ENCODE measurements at regions not wholly inside any gene's neighbourhood (a gene's known extent, or its start where the extent isn't known, plus 50 kb on each side); places are given as distances from the start of the nearest gene placed in this dataset.

DNA sequence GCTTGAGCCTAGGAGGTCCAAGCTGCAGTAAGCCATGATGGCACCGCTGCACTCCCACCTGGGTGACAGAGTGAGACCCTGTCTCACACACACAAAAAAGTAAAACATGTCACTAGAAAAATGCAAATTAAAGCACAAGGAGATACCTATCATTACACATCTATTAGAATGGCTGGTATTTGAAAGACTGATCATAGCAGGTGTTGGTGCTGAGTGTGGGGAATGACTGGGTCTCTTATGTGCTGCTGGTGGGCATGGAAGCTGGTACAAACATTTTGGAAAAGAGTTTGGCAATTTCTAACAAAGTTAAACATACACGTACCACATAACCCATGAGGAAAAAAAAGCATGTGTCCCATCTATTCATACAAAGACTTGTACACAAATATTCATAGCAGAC, 142.1 kb upstream of the ZBTB40 start:
- Histone ChIP-seq H3K27me3 (ENCODE audit: control insufficient read depth in 3 of 3, insufficient read depth in 3 of 3, low read length in 3 of 3) (peaks cover 3 to 13% (median 11%) of the 10 kb centered on the region in 3 donors), H3K9ac (ENCODE audit: low read depth in 1 of 3, low read length in 3 of 3) (no peak overlapping the region), H3K36me3 (ENCODE audit: control insufficient read depth in 3 of 3, insufficient read depth in 3 of 3, low read length in 3 of 3) (no peaks in the 10 kb centered on the region), H3K27ac (ENCODE audit: low read depth, low read length) (no peak overlapping the region), H3K4me1 (ENCODE audit: control insufficient read depth in 3 of 3, insufficient read depth in 3 of 3, low read length in 3 of 3) (no peaks in the 10 kb centered on the region), H3K4me3 (ENCODE audit: low read length in 3 of 3) (no peak overlapping the region), H3K9me3 (ENCODE audit: control insufficient read depth in 3 of 3, low read length in 3 of 3) (peaks cover 0 to 2% (median 0%) of the 10 kb centered on the region in 3 donors)

DNA sequence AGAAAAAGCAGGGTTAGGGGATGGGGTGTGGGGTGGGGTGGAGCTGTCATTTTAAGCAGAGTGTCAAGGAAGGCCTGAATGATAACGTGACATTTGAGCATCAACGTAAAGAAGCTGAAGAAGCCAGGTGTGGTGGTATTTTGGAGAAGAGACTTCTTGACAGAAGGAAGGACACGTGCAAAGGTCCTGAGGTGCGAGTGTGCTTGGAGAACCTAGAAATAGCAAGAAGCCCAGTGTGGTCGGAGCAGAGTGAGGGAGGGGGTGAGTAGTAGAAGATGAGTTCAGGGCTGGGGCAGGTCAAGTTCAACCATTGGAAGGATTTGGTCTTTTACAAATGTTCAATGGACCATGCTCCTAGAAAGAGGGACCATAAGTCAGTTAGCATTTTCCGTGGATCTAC, 140.2 kb upstream of the ZBTB40 start:
- peaks cover 0 to 2% (median 0%) of the 10 kb centered on the region in 3 donors for H3K9me3 ChIP-seq (ENCODE audit: control insufficient read depth in 3 of 3, low read length in 3 of 3)
- peaks cover 6 to 27% (median 22%) of the 10 kb centered on the region in 3 donors for H3K27me3 ChIP-seq (ENCODE audit: control insufficient read depth in 3 of 3, insufficient read depth in 3 of 3, low read length in 3 of 3)
- H3K9ac ChIP-seq (ENCODE audit: low read depth in 1 of 3, low read length in 3 of 3), result no peak overlapping the region
- no peak overlapping the region for H3K27ac ChIP-seq (ENCODE audit: low read depth, low read length)
- H3K4me1 ChIP-seq (ENCODE audit: control insufficient read depth in 3 of 3, insufficient read depth in 3 of 3, low read length in 3 of 3), result no peaks in the 10 kb centered on the region
- no peaks in the 10 kb centered on the region for H3K36me3 ChIP-seq (ENCODE audit: control insufficient read depth in 3 of 3, insufficient read depth in 3 of 3, low read length in 3 of 3)
- H3K4me3 ChIP-seq (ENCODE audit: low read length in 3 of 3), result no peak overlapping the region

DNA sequence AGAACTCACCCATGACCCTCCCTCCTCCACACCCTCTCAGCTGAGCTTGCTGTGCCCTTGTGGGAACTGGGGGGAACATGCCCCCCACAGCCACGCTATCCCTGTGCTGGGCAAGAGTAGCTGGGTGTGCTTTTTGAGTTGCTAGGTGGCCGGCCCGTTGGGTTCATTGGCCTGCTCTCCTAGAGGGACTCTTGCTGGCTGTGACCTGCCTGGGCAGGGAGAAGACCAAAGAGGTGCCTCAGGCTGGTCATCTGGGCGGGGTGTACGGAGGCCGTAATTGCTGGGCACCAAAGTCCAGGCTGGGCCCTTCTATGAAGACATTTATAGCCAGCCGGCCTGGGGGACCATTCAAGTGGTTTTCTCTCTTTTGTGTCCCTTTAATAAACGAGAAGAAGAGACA, 138.3 kb upstream of the ZBTB40 start:
- Histone ChIP-seq H3K27ac (ENCODE audit: low read depth, low read length) (no peak overlapping the region), H3K27me3 (ENCODE audit: control insufficient read depth in 3 of 3, insufficient read depth in 3 of 3, low read length in 3 of 3) (peaks cover 17 to 37% (median 36%) of the 10 kb centered on the region in 3 donors), H3K4me3 (ENCODE audit: low read length in 3 of 3) (no peak overlapping the region), H3K36me3 (ENCODE audit: control insufficient read depth in 3 of 3, insufficient read depth in 3 of 3, low read length in 3 of 3) (no peaks in the 10 kb centered on the region), H3K9me3 (ENCODE audit: control insufficient read depth in 3 of 3, low read length in 3 of 3) (peaks cover 0 to 2% (median 0%) of the 10 kb centered on the region in 3 donors), H3K9ac (ENCODE audit: low read depth in 1 of 3, low read length in 3 of 3) (no peak overlapping the region), H3K4me1 (ENCODE audit: control insufficient read depth in 3 of 3, insufficient read depth in 3 of 3, low read length in 3 of 3) (no peaks in the 10 kb centered on the region)

DNA sequence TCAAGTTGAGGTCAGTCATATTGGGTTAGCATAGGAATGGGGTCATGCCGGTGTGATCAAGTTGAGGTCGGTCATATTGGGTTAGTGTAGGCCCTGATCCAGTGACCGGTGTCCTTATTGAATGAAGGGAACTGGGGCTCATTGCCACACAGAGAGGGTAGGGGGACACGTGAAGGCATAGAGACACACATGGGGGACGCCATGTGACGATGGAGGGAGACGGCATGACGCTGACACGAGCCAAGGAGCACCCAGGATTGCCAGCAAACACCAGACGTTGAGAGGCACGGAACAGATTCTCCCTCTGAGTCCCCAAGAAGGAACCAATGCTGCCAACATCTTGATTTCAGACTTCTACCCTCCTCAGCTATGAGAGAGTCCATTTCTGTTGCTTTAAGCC, 136.9 kb upstream of the ZBTB40 start:
- peaks cover 21 to 46% (median 46%) of the 10 kb centered on the region in 3 donors for H3K27me3 ChIP-seq (ENCODE audit: control insufficient read depth in 3 of 3, insufficient read depth in 3 of 3, low read length in 3 of 3)
- no peak overlapping the region for H3K9ac ChIP-seq (ENCODE audit: low read depth in 1 of 3, low read length in 3 of 3)
- no peak overlapping the region for H3K4me3 ChIP-seq (ENCODE audit: low read length in 3 of 3)
- H3K4me1 ChIP-seq (ENCODE audit: control insufficient read depth in 3 of 3, insufficient read depth in 3 of 3, low read length in 3 of 3), result no peaks in the 10 kb centered on the region
- no peak overlapping the region for H3K27ac ChIP-seq (ENCODE audit: low read depth, low read length)
- no peaks in the 10 kb centered on the region for H3K36me3 ChIP-seq (ENCODE audit: control insufficient read depth in 3 of 3, insufficient read depth in 3 of 3, low read length in 3 of 3)
- no peaks in the 10 kb centered on the region for H3K9me3 ChIP-seq (ENCODE audit: control insufficient read depth in 3 of 3, low read length in 3 of 3)

DNA sequence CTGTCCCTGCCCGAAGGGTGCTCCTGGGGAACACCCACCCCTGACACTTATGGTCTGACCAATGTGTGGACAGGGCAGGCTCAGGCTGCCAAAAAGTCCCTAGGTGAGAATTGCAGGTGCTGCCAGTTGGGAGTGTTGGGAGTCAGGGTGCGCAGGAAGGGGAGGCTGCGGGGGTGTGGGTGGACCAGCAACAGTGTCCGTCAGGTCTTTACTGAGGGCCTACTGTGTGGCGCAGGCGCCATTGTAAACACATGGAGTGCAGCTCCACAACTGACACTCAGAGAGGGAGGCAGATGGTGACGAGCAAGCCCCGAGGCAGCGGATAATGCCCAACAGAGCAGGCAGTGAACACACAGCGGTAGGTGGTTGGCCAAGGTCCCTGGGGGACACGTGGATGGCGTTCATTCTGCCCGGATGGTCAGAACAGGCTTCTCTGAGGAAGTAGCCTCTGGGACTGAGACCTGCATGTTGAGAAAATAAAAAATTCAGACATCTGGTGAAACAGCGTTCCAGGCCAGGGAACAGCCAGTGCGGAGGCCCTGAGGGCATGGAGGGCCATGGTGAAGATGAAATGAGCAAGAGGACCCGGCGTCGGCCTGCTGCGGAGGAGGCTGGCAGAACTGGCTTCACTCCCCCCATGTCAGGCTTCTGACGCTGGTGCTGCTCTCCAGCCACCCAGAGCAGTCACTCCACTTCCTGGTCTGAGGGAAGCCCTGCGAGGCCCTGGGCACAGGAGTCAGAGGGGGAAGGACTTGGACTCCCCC, 136.2 kb upstream of the ZBTB40 start:
- H3K4me1 ChIP-seq (ENCODE audit: control insufficient read depth in 3 of 3, insufficient read depth in 3 of 3, low read length in 3 of 3), result no peaks in the 10 kb centered on the region
- no peak overlapping the region for H3K27ac ChIP-seq (ENCODE audit: low read depth, low read length)
- no peaks in the 10 kb centered on the region for H3K36me3 ChIP-seq (ENCODE audit: control insufficient read depth in 3 of 3, insufficient read depth in 3 of 3, low read length in 3 of 3)
- no peaks in the 10 kb centered on the region for H3K9me3 ChIP-seq (ENCODE audit: control insufficient read depth in 3 of 3, low read length in 3 of 3)
- no peak overlapping the region for H3K9ac ChIP-seq (ENCODE audit: low read depth in 1 of 3, low read length in 3 of 3)
- H3K27me3 ChIP-seq (ENCODE audit: control insufficient read depth in 3 of 3, insufficient read depth in 3 of 3, low read length in 3 of 3), result peaks cover 21 to 47% (median 44%) of the 10 kb centered on the region in 3 donors
- H3K4me3 ChIP-seq (ENCODE audit: low read length in 3 of 3), result no peak overlapping the region

DNA sequence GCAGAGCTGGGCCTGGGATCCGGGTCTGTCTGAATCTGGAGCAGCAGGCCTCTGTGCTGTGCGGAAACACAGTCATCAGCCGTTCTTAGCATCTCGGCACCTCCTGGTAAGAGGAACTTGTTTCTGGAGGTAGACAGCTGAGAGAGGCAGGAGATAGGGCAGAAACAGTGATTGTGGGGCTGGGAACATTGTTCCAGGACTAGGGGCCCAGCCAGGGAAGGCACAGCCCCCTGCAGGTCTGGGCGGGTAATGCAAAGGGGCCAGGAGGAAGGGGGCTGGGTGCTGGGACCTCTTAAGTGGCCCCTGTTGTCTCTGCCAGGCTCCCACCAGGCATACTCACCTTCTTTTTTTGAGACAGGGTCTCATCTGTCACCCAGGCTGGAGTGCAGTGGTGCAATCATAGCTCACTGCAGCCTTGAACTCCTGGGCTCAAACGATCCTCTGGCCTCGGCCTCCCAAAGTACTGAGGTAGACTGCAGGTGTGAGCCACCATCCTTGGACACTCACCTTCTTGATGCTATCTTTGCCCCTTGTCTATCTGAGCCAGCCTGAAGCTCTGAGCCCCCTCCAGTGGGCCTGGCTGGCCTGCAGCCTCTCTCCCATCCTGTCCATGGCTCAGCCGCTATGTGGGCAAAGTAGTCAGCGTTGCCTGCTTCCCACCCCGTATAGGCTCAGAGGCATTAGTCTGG, 134.3 kb upstream of the ZBTB40 start:
- Histone ChIP-seq H3K4me3 (ENCODE audit: low read length in 3 of 3) (no peak overlapping the region), H3K9ac (ENCODE audit: low read depth in 1 of 3, low read length in 3 of 3) (no peak overlapping the region), H3K27me3 (ENCODE audit: control insufficient read depth in 3 of 3, insufficient read depth in 3 of 3, low read length in 3 of 3) (peaks cover 18 to 54% (median 46%) of the 10 kb centered on the region in 3 donors), H3K27ac (ENCODE audit: low read depth, low read length) (no peak overlapping the region), H3K9me3 (ENCODE audit: control insufficient read depth in 3 of 3, low read length in 3 of 3) (no peaks in the 10 kb centered on the region), H3K4me1 (ENCODE audit: control insufficient read depth in 3 of 3, insufficient read depth in 3 of 3, low read length in 3 of 3) (no peaks in the 10 kb centered on the region), H3K36me3 (ENCODE audit: control insufficient read depth in 3 of 3, insufficient read depth in 3 of 3, low read length in 3 of 3) (no peaks in the 10 kb centered on the region)

DNA sequence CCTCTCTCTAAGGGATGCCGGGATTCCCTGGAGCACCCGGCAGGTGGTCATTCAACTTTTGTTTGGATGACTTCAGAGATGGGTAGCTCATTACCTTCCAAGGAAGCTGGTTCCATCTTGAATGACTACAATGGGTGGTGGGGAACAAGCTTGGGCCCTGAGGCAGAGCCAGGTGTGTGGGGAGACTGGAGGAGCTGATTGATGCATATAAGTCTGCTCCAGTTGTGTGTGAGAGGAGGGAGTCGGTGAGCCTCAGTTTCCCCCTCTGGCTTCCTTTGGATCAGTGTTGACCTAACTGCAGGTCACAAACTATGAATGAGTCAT, 133.8 kb upstream of the ZBTB40 start:
- Histone ChIP-seq H3K4me3 (ENCODE audit: low read length in 3 of 3) (no peak overlapping the region), H3K9ac (ENCODE audit: low read depth in 1 of 3, low read length in 3 of 3) (no peak overlapping the region), H3K27ac (ENCODE audit: low read depth, low read length) (no peak overlapping the region), H3K27me3 (ENCODE audit: control insufficient read depth in 3 of 3, insufficient read depth in 3 of 3, low read length in 3 of 3) (peaks cover 18 to 54% (median 42%) of the 10 kb centered on the region in 3 donors), H3K4me1 (ENCODE audit: control insufficient read depth in 3 of 3, insufficient read depth in 3 of 3, low read length in 3 of 3) (no peaks in the 10 kb centered on the region), H3K36me3 (ENCODE audit: control insufficient read depth in 3 of 3, insufficient read depth in 3 of 3, low read length in 3 of 3) (no peaks in the 10 kb centered on the region), H3K9me3 (ENCODE audit: control insufficient read depth in 3 of 3, low read length in 3 of 3) (no peaks in the 10 kb centered on the region)

DNA sequence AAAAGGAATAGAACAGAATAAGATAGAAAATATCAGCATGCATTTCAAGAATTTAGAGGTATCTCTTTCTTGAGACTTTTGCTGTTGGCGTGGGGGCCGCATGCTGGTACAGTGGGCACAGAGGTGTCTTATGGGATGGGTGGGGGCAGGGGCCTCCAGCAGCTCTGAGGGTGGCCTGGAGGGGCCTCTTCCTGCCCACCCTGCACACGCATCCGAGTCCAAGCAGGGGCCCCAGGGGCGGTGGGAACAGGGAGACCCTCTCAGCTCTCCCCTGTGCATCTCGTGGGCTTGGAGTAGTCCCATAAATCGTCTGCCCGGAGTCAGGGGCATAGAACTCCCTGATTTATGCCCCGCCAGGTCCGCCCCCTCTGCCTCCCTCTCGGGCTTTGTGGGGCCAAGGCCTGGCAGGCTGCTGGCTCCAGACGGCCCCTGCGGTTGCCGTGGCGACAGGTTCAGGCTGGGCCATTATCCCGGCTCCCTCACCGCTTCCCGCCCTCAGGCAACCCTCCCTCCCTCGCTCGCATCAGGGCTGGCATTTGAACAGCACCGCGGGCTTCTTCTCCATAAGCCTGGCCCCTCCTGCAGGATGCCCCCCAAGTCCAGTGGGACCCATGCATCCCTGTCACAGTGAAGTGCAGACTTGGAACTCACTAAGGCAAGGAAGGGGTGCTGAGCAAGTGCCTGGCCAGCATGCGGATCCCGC, 133.2 kb upstream of the ZBTB40 start:
- Histone ChIP-seq H3K9ac (ENCODE audit: low read depth in 1 of 3, low read length in 3 of 3) (no peak overlapping the region), H3K9me3 (ENCODE audit: control insufficient read depth in 3 of 3, low read length in 3 of 3) (no peaks in the 10 kb centered on the region), H3K27ac (ENCODE audit: low read depth, low read length) (no peak overlapping the region), H3K4me3 (ENCODE audit: low read length in 3 of 3) (no peak overlapping the region), H3K4me1 (ENCODE audit: control insufficient read depth in 3 of 3, insufficient read depth in 3 of 3, low read length in 3 of 3) (no peaks in the 10 kb centered on the region), H3K36me3 (ENCODE audit: control insufficient read depth in 3 of 3, insufficient read depth in 3 of 3, low read length in 3 of 3) (no peaks in the 10 kb centered on the region), H3K27me3 (ENCODE audit: control insufficient read depth in 3 of 3, insufficient read depth in 3 of 3, low read length in 3 of 3) (peaks cover 18 to 50% (median 39%) of the 10 kb centered on the region in 3 donors)

DNA sequence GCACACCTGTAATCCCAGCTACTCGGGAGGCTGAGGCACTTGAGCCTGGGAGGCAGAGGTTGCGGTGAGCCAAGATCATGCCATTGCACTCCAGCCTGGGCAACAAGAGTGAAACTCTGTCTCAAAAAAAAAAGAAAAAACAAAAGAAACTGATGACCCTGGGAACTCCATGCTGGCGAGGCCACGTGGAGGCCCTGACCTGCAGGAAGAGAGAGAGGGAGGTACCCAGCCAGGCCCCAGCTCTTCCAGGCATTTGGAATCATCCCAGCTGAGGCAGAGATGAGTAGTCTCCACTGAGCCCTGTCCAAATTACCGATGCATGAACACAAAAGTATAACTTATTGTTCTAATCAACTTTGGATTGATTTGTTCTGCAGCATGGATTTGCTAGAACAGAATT, 132.0 kb upstream of the ZBTB40 start:
- Histone ChIP-seq H3K4me1 (ENCODE audit: control insufficient read depth in 3 of 3, insufficient read depth in 3 of 3, low read length in 3 of 3) (no peaks in the 10 kb centered on the region), H3K4me3 (ENCODE audit: low read length in 3 of 3) (no peak overlapping the region), H3K27ac (ENCODE audit: low read depth, low read length) (no peak overlapping the region), H3K36me3 (ENCODE audit: control insufficient read depth in 3 of 3, insufficient read depth in 3 of 3, low read length in 3 of 3) (no peaks in the 10 kb centered on the region), H3K27me3 (ENCODE audit: control insufficient read depth in 3 of 3, insufficient read depth in 3 of 3, low read length in 3 of 3) (peaks cover 18 to 44% (median 39%) of the 10 kb centered on the region in 3 donors), H3K9me3 (ENCODE audit: control insufficient read depth in 3 of 3, low read length in 3 of 3) (no peaks in the 10 kb centered on the region), H3K9ac (ENCODE audit: low read depth in 1 of 3, low read length in 3 of 3) (no peak overlapping the region)
